HG03095 (cell line): ENCODE measurements at regions not wholly inside any gene's neighbourhood (a gene's known extent, or its start where the extent isn't known, plus 50 kb on each side); places are given as distances from the start of the nearest gene placed in this dataset.
"Not testable (repeated sequence)": the region's sequence is repeated elsewhere in the genome, so short reads cannot be mapped to it uniquely, and the experiment has no call there.

Source experiments
- ATAC-seq: cut with Tn5 transposase; IDR thresholded peaks from one replicate; pipeline ENCODE4 v1.9.1; 2021; ENCODE audit warnings: moderate library complexity; ENCODE audit not compliant: unreplicated experiment

- ATAC-seq = no peak
These were observed 225.9 kb upstream of the MYO3A start for GRCh38 chr10:25707976-25708671.

- ATAC-seq = no peak
These were observed 220.2 kb upstream of the MYO3A start for GRCh38 chr10:25713894-25714240.

DNA sequence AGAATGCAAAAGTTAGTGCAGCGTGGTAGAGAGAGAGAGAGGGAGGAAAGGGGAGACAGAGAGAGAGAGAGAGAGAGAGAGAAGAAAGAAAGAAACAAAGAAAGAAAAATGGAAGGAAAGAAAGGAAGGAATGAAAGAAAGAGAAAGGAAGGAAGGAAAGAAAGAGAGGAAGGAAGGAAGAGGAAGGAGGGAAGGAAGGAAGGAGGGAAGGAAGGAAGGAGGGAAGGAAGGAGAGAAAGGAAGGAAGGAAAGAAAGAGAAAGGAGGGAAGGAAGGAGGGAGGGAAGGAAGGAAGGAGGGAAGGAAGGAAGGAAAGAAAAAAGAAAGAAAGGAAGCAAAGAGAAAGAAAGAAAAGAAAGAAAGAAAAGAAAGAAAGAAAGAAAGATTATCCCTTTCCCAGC lies 209.8 kb upstream of the MYO3A start:
- ATAC-seq = no peak

DNA sequence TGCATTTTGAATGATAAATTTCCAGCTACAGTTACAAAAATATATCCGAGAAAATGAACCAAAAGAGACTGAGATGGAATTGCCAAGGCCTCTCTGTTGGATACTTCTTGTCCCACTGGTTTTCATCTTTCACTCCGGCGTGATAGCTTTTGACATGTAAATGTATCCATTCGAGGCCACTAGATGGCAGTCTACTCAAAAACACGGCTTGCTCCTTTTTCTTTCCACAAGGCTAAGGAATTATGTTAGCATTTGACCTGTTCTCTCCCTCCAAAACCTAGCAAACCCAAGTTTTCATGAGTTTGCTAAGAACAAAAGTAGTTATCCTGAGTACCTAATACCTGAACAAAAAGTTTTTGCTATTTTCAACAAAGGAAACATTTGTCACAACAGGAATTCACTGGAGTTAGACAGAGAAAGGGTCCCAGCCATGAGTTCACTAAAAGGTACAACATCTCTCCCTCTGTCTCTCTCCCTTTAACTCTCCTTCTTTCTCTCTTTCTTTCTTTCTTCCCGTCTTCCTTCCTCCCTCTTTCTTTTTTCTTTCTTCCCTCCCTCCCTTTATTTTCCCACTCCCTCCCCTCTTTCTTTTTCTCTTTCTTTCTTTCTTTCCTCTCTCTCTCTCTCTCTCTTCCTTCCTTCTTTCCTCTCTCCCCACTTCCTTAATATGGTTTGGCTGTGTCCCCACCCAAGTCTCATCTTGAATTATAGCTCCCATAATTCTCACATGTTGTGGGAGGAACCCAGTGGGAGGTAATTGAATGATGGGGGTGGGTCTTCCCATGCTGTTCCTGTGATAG lies 207.9 kb upstream of the MYO3A start:
- ATAC-seq = no peak

DNA sequence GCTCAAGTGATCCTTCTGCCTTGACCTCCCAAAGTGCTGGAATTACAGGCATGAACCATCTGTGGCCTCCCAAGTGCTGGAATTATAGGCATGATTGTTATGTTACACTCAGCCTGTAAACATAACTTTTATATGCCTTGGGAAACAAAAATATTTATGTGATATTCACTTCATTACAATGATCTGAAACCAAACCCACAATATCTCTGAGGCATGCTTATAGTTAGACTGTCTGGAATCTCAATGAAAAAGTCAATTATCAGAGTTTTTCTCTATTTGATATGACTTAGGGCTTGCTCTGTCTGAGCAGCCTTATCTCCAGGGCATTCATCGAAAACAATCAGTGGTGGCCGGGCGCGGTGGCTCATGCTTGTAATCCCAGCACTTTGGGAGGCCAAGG lies 195.3 kb upstream of the MYO3A start:
- ATAC-seq = no peak

GRCh38 chr10:25743832-25744231 lies 190.2 kb upstream of the MYO3A start:
- ATAC-seq = no peak

- no peak for ATAC-seq
These were observed 189.5 kb upstream of the MYO3A start for GRCh38 chr10:25744574-25744973.

DNA sequence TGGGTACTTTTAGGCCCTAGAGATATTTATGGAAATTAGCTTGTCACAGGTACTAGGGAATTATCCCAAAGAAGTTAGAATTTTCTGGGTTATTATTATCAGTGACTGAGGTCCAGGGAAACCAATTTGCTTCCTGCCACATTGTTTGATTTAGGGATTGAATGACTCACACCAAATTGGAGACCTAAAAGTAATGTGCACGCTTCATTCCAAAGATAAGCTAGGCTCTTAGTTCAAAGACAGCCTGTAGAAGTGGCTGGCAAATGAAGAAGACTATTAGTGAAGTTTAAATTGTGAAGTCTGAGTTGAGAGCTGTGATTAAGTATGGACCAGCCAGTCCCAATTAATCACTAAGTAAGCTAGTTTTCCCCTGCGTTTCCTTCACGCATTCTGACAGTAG lies 188.1 kb upstream of the MYO3A start:
- ATAC-seq = no peak

DNA sequence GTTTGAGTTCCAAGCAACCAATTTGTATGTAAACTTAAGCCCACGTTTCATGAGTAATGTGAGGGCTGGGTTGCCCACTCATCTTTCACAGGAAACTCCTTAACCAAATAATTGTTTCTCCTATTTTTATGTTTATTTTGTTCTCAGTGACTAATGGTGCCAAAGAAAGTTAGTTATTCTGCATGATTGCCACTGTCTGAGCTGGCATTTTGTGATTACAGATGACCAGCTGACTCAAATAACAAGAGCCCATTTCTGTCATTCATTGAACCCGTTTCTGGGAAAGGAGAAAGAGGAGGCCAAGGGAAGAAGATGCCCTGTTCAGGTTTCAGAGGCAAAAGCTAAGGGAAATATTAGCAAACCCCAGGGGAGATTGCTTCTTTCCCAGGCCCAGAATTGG lies 186.9 kb upstream of the MYO3A start:
- ATAC-seq = no peak

DNA sequence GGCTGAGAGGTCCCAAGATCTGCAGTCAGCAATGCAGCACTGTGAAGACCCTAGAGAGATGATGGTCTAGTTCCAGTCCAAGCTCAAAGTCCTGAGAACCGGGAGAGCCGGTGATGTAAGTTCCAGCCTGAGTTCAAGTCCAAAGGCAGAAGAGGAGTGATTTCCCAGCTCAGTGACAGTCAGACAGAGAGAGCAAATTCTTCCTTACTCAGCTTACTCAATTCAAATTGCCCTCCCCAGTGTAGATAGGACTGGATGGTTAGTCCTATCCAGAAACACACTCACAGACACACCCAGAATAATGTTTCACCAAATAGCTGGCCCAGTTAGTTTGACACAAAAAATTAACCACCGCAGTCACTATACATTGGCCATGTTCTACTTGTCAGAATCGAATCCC lies 185.5 kb upstream of the MYO3A start:
- no peak for ATAC-seq

DNA sequence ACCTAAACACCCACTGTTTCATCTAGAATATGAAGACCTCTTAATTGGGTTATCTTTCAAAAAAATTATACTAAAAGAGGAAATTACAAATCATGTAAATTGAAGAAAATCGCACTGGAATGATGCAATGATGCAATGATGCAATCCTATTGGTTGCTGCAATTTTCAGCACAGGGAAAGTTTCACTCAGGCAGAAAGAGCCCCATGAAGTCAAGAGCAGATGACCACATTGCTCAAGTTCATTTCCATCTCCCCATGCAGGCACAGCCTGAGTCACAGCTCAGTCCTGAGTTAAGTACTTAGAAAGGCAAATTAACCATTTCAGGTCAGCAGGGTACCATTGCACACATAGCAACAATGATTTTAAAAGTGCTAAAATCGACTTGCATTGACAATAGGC lies 180.3 kb upstream of the MYO3A start:
- ATAC-seq = no peak

DNA sequence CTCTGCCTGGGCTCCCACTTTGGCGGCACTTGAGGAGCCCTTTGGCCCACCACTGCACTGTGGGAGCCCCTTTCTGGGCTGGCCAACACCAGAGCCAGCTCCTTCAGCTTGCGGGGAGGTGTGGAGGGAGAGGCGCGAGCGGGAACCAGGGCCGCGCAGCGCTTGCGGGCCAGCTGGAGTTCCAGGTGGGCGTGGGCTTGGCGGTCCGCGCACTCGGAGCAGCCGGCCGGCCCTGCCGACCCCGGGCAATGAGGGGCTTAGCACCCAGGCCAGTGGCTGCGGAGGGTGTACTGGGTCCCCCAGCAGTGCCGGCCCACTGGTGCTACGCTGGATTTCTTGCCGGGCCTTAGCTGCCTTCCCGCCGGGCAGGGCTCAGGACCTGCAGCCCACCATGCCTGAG lies 178.2 kb upstream of the MYO3A start:
- ATAC-seq = not testable (repeated sequence)

DNA sequence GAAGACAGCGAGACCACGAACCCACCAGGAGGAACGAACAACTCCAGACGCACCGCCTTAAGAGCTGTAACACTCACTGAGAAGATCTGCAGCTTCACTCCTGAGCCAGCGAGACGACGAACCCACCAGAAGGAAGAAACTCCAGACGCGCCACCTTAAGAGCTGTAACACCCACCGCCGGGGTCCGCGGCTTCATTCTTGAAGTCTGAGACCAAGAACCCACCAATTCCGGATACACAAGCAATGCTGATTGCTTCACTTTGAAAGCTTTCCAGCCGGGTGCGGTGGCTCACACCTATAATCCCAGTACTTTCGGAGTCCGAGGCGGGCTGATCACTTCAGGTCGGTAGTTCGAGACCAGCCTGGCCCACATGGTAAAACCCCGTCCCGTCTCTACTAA lies 177.2 kb upstream of the MYO3A start:
- ATAC-seq = no peak

- ATAC-seq = no peak
These were observed 176.0 kb upstream of the MYO3A start for GRCh38 chr10:25758041-25758457.

DNA sequence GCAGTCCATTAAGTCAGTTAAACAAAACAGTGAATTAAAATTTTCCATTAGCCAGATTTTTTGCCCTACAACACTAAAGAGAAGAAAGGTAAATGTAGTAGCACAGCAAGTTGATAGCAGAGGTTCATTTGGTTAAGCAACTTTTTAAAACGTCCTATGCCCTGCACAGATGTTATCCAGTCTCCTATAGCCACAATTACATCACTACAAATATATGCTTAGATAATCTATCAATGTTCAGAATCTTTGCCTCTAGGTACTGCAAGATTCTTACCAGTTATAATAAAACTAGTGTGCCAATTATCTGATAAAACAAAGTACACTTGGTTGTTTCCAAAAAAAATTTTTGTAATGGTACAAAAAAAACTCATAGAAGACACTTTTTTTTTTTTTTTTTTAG lies 175.5 kb upstream of the MYO3A start:
- no peak for ATAC-seq

DNA sequence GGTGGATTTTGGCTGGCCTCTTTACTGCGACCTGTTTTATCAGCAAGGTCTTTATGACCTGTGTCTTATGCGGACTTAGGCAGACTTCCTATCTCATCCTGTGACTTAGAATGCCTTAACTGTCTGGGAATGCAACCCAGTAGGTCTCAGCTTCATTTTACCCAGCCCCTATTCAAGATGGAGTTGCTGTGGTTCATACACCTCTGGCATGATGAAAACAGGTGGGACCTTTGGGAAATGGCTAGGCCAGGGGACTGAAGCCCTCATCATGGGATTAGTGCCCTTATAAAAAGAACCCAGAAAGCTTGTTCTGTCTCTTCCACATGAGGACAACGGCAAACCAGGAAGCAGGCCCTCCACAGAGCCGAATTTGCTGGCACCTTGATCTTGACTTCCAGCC lies 172.1 kb upstream of the MYO3A start:
- no peak for ATAC-seq

- no peak for ATAC-seq
These were observed 167.8 kb upstream of the MYO3A start for GRCh38 chr10:25766213-25766612.

DNA sequence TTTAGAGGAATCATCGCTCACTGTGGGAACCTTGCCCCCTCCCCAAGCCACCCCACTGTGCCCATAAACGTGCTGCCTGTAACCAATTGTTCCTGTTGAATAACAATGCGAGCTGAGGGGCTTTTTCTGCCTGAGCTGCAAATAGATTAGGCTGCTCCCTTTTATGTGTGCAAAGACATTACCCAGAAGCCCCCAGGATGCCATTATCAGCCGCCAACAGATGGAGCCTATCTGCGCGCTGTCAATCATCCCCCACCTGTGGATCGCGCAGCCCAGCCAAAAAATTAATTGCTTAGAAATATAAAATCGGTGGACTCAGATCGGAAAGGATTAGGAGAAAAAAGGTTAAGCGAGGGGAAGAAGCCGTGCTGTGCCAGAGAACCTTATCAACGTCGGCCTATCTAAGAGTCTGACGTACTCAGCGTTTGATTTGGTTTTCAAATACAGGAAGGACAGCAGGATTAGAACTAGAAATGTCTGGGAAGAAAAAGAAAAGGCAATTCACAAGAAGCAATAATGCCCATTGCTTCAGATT lies 167.3 kb upstream of the MYO3A start:
- no peak for ATAC-seq

- ATAC-seq = no peak
These were observed 165.9 kb upstream of the MYO3A start for GRCh38 chr10:25768167-25768566.

GRCh38 chr10:25778646-25779045 lies 155.4 kb upstream of the MYO3A start:
- no peak for ATAC-seq

GRCh38 chr10:25786161-25786560 lies 147.9 kb upstream of the MYO3A start:
- ATAC-seq = no peak

GRCh38 chr10:25786899-25787298 lies 147.1 kb upstream of the MYO3A start:
- no peak for ATAC-seq
